GM21619 (cell line): ENCODE measurements at regions not wholly inside any gene's neighbourhood (a gene's known extent, or its start where the extent isn't known, plus 50 kb on each side); places are given as distances from the start of the nearest gene placed in this dataset.

Source experiments
- ATAC-seq: cut with Tn5 transposase; IDR thresholded peaks from one replicate; pipeline ENCODE4 v1.9.1; 2021; ENCODE audit not compliant: unreplicated experiment

DNA sequence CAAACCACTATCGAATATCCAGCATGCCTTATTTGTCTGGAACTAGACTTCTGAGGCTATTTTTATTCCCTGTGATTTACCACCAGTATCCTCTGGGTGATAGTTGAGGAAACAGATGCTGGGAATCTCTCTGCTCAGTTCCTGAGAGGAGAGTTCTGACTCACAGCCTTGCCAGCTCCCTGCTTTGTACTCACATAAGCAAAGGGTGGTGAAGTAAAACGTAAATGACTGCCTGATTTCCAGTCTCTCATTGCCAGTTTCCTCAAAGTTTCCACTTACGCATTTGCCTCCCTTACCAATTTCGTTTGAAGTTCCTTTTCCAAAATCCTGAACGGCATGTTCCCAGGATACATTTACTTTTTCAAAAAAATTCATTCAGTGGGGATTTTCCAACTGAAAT lies 69.2 kb upstream of the HNRNPA3 start:
- ATAC-seq = no peak

DNA sequence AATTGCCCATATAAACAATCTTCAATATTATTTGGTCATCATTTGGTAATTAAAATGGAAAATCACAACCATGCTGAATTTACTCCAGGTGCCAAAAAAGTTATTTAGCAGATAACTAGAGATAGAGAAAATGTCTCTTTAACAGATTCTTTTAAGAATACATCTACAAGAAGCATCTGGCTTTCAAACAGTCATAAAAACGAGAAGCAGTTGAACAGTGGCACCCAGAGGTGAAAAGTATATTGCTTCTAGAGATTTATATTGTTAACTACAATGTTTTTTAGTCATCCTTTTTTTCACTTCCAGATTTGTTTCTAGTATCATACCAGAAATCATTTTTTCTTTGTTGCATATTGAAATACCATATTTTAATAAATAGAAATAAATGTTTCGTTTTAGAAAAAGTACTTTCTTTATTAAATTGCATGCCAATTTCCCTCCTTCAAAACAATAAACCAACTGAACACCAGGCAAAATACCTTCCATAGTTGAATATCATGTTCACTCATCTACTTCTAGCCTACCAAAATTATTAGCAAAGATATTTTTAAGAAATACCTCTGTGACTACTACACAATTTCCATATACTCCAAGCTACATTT lies 65.4 kb upstream of the HNRNPA3 start:
- no peak for ATAC-seq

DNA sequence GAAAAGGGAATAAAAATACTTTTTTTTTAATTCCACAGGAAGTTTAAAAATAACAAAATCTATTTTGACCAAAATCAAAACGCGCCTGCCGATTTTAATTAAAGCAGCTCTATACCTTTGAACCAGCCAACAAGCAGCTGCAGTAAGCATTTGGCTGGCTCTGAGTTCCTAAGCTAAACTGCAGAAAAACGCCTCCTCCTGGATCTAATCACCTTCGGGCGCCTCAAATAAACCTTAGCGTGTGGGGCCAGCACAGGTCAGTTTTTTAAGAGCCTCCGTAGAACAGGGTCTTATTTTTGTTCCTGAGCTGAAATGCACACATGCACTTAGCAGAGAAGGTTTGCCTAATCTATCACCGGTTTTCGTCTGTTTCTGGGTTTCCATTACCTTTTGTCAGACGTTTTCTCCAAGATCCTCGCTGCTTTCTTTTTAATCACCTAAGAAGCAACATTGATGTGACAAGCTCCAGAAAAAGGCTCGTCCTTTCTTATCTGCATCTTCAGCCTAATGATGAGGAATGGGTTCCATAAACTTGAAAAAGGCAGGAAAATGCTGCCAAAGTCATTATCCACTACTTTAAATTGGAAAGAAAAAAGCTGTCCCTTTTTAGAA lies 64.7 kb upstream of the HNRNPA3 start:
- no peak for ATAC-seq

DNA sequence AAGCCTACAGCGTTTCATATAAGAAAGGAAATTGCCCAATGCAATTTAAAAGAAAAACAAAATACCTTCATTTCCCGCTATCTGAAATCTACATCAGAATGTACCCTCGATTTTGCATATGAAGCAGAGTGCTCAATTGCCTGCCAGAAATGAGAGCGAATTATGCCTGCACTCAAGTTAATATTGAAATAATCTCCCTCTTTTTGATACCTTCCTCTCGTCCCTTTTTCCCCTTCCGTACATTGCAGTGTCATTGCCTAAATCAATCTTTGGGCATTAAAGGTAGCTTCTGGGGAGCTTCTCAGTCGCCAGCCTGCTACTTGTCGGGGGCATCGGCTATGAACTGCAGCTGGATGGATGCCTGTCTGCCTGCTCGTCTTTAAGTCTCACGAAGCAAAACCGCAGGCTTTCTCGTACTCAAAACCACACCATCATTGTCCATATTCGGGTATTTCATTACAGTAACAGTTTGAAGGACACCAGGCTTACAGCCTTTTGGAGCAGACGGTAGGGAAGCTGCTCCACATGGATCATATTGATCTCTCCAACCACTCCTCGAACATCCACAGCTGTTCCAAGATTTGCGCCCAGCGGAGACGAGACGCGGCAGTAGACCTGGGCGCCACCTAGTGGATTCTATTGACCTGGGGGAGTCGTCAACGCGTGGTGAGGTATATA lies 64.0 kb upstream of the HNRNPA3 start:
- ATAC-seq = peak; percentile 88

DNA sequence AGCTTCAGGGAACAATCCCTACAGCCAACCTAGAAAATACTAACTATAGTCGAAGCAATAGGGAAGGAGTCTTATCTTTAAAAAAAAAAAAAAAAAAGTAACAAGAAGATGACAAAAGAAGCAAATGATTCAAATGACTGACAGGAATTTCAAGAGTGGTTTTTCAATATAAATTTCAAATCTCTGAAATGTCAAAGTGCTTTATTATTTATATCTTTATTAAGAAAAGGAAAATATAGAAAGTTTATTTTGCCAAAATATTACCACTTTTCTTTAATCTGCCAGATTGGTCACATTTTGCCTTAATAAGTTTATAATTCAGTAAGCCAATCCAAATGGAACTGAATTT lies 63.5 kb upstream of the HNRNPA3 start:
- ATAC-seq = no peak

DNA sequence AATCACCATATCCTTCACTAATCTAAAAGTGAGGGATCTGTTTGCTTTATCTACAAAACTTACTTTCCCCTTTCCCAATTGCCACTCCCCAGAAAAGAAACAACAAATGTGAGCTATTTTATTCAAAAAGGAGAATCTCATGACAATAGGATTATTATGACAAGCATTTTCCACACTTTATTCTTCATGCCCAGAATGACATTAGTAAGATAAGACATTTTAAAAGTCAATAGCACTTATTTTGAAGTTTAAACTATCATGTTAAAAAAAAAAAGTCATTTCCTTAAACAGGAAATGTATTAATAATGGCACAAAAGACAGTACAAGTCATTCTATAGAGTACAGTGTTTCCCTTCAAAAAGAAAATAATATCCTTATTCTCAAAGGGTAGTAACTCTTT lies 58.8 kb upstream of the HNRNPA3 start:
- ATAC-seq = no peak

DNA sequence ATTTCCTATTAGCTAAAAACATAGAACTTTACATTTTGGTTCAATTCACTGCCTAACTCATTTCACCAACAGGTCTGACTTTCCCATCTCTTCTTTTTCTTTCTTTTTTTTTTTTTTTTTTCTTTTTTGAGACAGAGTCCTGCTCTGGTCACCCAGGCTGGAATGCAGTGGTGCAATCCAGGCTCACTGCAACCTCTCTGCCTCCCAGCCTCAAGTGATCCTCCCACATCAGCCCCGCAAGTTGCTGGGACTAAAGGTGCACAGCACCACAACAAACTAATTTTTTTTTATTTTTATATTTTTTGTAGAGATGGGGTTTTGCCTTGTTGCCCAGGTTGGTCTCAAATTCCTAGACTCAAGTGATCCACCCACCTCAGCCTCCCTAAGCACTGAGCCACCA lies 57.8 kb upstream of the HNRNPA3 start:
- no peak for ATAC-seq

DNA sequence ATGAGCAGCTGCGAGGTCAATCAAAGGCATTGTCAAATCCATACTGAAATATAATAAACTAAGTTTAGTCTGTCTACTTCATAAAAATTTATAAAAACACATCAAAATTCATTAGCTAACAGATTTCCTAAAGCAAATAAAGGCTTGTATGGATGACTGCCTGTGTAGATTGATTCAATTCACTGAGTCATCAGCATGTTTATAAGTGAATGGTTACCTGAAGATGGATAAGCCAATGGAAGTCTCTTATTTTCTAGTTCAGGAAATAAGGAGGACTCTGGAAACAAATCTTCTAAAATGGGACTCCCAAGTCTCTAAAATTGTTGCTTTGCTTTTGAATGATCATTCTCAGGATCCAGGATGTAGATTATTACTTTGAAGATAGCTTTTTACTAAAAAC lies 57.0 kb upstream of the HNRNPA3 start:
- ATAC-seq = no peak

DNA sequence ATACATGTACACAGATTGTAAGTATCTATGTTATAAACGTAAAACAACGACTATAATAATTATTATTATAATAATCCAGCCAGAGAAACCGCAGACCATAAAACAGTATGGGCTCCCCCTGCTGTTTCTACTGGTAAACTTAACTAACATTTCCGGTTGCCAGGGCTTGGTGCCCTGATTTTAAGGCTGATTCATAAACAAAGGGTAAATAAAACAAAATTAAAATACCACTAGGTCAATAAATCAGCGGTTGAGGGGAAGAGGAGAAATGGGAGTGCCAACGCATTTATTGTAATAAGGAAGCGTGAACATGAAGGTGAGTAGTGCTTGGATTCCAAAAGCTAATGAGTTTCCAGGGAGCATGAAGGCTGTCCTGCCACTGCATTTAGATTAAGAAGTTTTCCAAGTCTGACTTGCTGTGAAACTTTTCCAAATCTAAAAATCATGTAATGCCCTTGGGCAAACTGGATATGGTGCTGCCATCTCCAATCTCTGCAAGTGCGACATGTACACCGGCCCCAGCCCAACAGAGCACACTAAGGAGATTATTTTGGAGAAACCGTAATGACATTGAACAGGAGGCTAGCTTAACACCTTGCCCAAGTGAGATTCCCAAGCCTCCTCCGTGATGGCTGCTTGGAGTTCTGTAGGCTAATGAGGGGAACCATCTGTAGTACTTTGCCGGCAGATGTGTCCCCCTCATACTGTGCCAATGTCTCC lies 50.7 kb upstream of the HNRNPA3 start:
- ATAC-seq = no peak
